IPS-18a (cell line): ENCODE measurements at regions not wholly inside any gene's neighbourhood (a gene's known extent, or its start where the extent isn't known, plus 50 kb on each side); places are given as distances from the start of the nearest gene placed in this dataset.
"Not testable (repeated sequence)": the region's sequence is repeated elsewhere in the genome, so short reads cannot be mapped to it uniquely, and the experiment has no call there.

Source experiments
- H3K27ac ChIP-seq: one replicate; pipeline ENCODE4 v1.5.1; 2013; ENCODE audit warnings: low read length
- H3K27me3 ChIP-seq: one replicate; pipeline ENCODE4 v1.6.1; 2013; ENCODE audit warnings: mild to moderate bottlenecking, low read length; ENCODE audit not compliant: control insufficient read depth, insufficient read depth
- H3K36me3 ChIP-seq: one replicate; pipeline ENCODE4 v1.6.1; 2013; ENCODE audit warnings: low read depth, low read length; ENCODE audit not compliant: control insufficient read depth
- H3K4me1 ChIP-seq: one replicate; pipeline ENCODE4 v1.6.1; 2013; ENCODE audit warnings: low read depth, low read length; ENCODE audit not compliant: control insufficient read depth
- H3K4me3 ChIP-seq: one replicate; pipeline ENCODE4 v1.5.1; 2013; ENCODE audit warnings: low read length
- H3K9ac ChIP-seq: one replicate; pipeline ENCODE4 v1.6.1; 2013; ENCODE audit warnings: mild to moderate bottlenecking, low read length, moderate library complexity
- H3K9me3 ChIP-seq: one replicate; pipeline ENCODE4 v1.6.1; 2013; ENCODE audit warnings: low read depth, low read length; ENCODE audit not compliant: control insufficient read depth

- no peak overlapping the region for H3K27ac ChIP-seq
- H3K9me3 ChIP-seq = no peaks in the 10 kb centered on the region
- H3K36me3 ChIP-seq = no peaks in the 10 kb centered on the region
- H3K27me3 ChIP-seq = no peaks in the 10 kb centered on the region
- no peak overlapping the region for H3K9ac ChIP-seq
- H3K4me3 ChIP-seq = no peak overlapping the region
- no peaks in the 10 kb centered on the region for H3K4me1 ChIP-seq
Observed at GRCh38 chr3:135646873-135647272, 318.7 kb upstream of the PPP2R3A start.

DNA sequence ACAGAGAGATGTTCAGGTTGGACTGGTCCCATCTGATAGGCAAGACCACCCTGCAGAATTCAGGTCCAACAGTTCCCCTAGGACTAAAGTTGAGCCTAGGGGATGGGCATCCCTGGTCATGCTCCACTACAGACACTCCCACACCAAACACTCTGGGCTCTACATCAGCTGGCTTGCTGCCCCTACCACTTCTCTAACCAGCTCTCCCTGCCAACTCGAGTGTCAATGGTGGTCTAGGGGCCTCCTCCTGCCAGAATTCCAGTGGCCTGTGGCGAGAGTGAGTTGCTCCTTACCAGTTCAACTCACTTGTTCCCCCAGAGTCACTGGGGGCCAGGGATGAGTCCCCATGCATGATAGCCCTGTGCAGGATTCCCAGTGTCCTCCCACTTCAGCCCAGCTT is 316.2 kb upstream of the PPP2R3A start:
- no peaks in the 10 kb centered on the region for H3K9me3 ChIP-seq
- no peaks in the 10 kb centered on the region for H3K36me3 ChIP-seq
- no peaks in the 10 kb centered on the region for H3K27me3 ChIP-seq
- no peak overlapping the region for H3K4me3 ChIP-seq
- H3K27ac ChIP-seq = no peak overlapping the region
- no peak overlapping the region for H3K9ac ChIP-seq
- no peaks in the 10 kb centered on the region for H3K4me1 ChIP-seq

DNA sequence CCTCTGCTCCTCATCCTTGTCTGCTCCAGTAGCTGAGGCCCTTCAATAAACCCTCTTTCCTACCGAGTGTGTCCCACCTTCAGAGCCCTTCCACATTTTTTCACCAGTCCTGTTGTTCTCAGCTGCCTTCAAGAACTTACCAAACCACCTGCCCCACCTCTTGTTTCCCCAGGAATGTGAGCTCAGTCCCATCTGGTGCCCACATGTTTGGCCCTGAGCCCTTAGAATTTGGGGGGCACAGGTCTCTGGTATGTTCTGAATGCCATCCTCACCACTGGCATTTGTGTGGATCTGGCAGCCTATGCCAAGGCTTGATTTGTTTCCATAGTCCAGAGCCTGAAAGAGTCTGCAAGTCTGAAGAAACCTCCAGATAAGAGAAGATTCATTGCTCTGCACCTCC is 315.2 kb upstream of the PPP2R3A start:
- H3K27ac ChIP-seq = no peak overlapping the region
- no peaks in the 10 kb centered on the region for H3K4me1 ChIP-seq
- no peak overlapping the region for H3K4me3 ChIP-seq
- no peaks in the 10 kb centered on the region for H3K9me3 ChIP-seq
- no peaks in the 10 kb centered on the region for H3K27me3 ChIP-seq
- no peak overlapping the region for H3K9ac ChIP-seq
- no peaks in the 10 kb centered on the region for H3K36me3 ChIP-seq

DNA sequence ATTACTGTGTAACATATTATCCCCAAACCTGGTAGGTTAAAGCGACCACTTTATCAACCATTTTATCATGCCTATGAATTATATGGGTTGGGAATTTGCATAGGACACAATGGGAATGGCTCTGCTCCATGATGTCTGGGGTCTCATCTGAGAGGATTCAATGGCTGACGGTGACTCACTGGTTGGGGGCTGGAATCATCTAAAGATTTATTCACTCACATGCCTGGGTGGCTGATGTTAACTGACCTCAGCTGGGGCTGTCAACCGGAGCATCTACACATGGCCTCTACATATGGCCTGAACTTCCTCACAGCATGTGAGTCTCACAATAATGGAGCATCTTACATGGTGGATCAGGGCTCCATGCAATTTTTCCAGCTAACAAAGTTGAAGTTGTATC is 313.1 kb upstream of the PPP2R3A start:
- H3K27ac ChIP-seq = no peak overlapping the region

GRCh38 chr3:135655328-135655727 is 310.2 kb upstream of the PPP2R3A start:
- no peaks in the 10 kb centered on the region for H3K36me3 ChIP-seq
- no peak overlapping the region for H3K9ac ChIP-seq
- H3K27ac ChIP-seq = no peak overlapping the region
- no peaks in the 10 kb centered on the region for H3K9me3 ChIP-seq
- no peaks in the 10 kb centered on the region for H3K27me3 ChIP-seq
- H3K4me1 ChIP-seq = no peaks in the 10 kb centered on the region
- no peak overlapping the region for H3K4me3 ChIP-seq

More for the DNA sequence above, 313.1 kb upstream of the PPP2R3A start:
- no peaks in the 10 kb centered on the region for H3K36me3 ChIP-seq
- H3K4me1 ChIP-seq = no peaks in the 10 kb centered on the region
- no peak overlapping the region for H3K9ac ChIP-seq
- no peaks in the 10 kb centered on the region for H3K9me3 ChIP-seq
- H3K27me3 ChIP-seq = no peaks in the 10 kb centered on the region
- H3K4me3 ChIP-seq = no peak overlapping the region

- H3K4me1 ChIP-seq, H3K27me3 ChIP-seq, H3K36me3 ChIP-seq, H3K27ac ChIP-seq, H3K9ac ChIP-seq, H3K9me3 ChIP-seq: not testable (repeated sequence)
- H3K4me3 ChIP-seq = peak overlapping the region; percentile 46
Observed at GRCh38 chr3:135658451-135658850, 307.1 kb upstream of the PPP2R3A start.

- Histone ChIP-seq H3K9ac (no peak overlapping the region), H3K4me1 (no peaks in the 10 kb centered on the region), H3K27me3 (no peaks in the 10 kb centered on the region), H3K36me3 (no peaks in the 10 kb centered on the region), H3K27ac (no peak overlapping the region), H3K9me3 (peaks cover 9% of the 10 kb centered on the region), H3K4me3 (no peak overlapping the region)
Observed at GRCh38 chr3:135667061-135667460, 298.5 kb upstream of the PPP2R3A start.

GRCh38 chr3:135674508-135674907 is 291.0 kb upstream of the PPP2R3A start:
- H3K27me3 ChIP-seq = no peaks in the 10 kb centered on the region
- no peaks in the 10 kb centered on the region for H3K36me3 ChIP-seq
- no peaks in the 10 kb centered on the region for H3K4me1 ChIP-seq
- H3K9ac ChIP-seq = no peak overlapping the region
- H3K9me3 ChIP-seq = no peaks in the 10 kb centered on the region
- H3K27ac ChIP-seq = no peak overlapping the region
- H3K4me3 ChIP-seq = no peak overlapping the region

DNA sequence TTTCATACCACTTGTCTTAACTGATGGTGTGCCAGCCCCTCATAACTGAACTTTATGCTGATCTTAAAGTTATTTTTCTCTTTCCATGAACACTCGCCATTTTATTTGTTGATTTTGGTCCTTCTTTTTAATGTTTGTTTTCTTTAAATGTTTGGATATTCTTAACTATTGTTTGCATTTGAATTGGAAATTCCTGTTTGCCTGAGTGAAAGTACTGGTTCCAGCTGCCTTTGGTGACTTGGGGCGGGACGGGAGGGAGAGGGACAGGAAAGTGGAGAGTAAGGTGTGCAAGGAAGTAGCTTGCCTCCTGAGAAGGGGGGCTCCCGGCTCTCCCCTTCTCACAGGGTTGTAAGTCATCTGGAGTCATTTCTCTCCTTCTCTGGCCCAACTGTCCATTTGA is 287.1 kb upstream of the PPP2R3A start:
- no peaks in the 10 kb centered on the region for H3K4me1 ChIP-seq
- H3K9ac ChIP-seq = no peak overlapping the region
- H3K27me3 ChIP-seq = no peaks in the 10 kb centered on the region
- no peak overlapping the region for H3K27ac ChIP-seq
- no peak overlapping the region for H3K4me3 ChIP-seq
- peaks cover 2% of the 10 kb centered on the region for H3K9me3 ChIP-seq
- no peaks in the 10 kb centered on the region for H3K36me3 ChIP-seq

DNA sequence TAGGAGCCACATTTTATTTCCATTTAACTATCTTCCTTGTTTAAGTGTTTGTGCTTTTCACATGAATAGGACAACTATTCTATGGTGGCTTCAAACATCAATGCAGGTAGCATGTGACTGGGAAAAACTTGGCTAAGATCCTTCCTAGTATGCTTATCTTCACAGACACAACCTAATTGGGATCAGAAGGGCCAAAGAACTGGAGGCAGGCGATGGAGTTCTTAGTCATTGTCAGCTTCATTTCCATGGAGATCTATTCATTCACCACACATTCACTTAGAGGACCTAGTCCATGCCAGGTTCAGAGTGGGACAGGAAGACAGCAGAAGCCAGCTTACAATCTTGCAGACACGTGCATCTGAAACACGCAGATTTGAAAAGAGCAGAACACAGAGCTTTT is 277.5 kb upstream of the PPP2R3A start:
- H3K9me3 ChIP-seq = no peaks in the 10 kb centered on the region

DNA sequence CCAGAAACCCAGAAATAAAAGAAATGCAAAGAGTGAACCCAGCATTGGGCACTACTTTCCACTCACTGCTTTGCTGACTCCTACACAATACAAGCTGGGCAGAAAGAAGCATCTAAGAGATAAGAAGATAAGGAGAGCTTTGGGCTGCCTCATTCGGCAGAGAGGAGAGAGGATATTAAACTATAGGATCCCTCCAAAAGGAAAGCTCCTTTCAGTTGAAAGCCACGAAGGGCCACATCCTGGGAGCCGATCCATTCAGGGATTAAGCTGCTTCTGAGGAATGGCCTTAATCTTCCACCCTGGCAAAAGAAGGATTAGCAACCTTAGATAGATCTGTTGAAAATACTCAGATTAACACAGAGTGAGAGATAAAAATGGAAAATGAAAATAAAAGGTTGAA is 274.9 kb upstream of the PPP2R3A start:
- Histone ChIP-seq H3K36me3 (no peaks in the 10 kb centered on the region), H3K27me3 (no peaks in the 10 kb centered on the region), H3K9me3 (no peaks in the 10 kb centered on the region), H3K9ac (no peak overlapping the region), H3K4me1 (peaks cover 9% of the 10 kb centered on the region), H3K27ac (no peak overlapping the region), H3K4me3 (no peak overlapping the region)

More for the DNA sequence above, 277.5 kb upstream of the PPP2R3A start:
- Histone ChIP-seq H3K4me1 (no peaks in the 10 kb centered on the region), H3K27ac (no peak overlapping the region), H3K9ac (no peak overlapping the region), H3K27me3 (no peaks in the 10 kb centered on the region), H3K36me3 (no peaks in the 10 kb centered on the region), H3K4me3 (no peak overlapping the region)

DNA sequence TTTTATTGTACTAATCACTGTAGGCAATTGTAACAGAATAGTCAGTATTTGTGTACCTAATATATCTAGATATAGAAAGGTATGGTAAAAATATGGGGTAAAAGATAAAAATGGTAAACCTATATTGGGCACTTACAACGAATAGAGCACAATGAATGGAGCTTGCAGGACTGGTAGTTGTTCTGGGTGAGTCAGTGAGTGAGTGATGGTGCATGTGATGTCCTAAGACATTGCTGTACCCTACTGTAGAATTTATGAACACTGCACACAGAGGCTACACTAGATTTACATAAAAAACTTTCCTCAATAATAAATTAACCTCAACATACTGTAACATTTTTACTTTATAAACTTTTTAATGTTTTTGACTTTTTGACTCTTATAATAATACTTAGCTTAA is 274.3 kb upstream of the PPP2R3A start:
- H3K27ac ChIP-seq = no peak overlapping the region
- H3K4me3 ChIP-seq = no peak overlapping the region
- no peaks in the 10 kb centered on the region for H3K9me3 ChIP-seq
- no peak overlapping the region for H3K9ac ChIP-seq
- peaks cover 9% of the 10 kb centered on the region for H3K4me1 ChIP-seq
- no peaks in the 10 kb centered on the region for H3K36me3 ChIP-seq
- no peaks in the 10 kb centered on the region for H3K27me3 ChIP-seq
